ENCODE measurements at regions not wholly inside any gene's neighbourhood (a gene's known extent, or its start where the extent isn't known, plus 50 kb on each side); places are given as distances from the start of the nearest gene placed in this dataset.

GRCh38 chrX:7654316-7654715 lies 188.7 kb upstream of the VCX start:
- no peaks in the 10 kb centered on the region for H3K4me1 Mint-ChIP-seq (ENCODE audit: insufficient read depth, unreplicated experiment)

DNA sequence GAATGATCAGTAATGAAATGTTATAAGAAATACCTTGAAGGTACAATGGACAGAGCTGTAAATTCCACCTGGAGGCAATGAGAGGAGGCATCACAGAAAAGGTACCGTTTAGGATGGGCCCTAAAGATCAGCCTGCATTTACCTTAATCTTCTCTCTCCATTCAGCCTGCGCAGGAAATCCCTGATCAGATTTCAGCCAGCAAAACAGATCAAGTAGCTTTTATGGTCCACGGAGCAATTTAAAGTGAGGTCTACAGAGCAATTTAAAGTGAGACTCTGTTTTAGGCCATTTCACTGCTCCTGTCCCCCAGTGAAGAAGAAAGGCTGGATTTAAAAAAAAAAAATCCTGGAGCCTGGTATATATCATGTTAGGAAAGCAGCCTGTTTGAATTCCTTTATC lies 195.1 kb upstream of the VCX start:
- Mint-ChIP-seq H3K9me3 (ENCODE audit: unreplicated experiment) (peaks cover 7% of the 10 kb centered on the region), H3K27me3 (ENCODE audit: insufficient read depth, unreplicated experiment) (no peaks in the 10 kb centered on the region), H3K27ac (ENCODE audit: low read depth, unreplicated experiment) (no peak overlapping the region), H3K4me3 (ENCODE audit: unreplicated experiment) (no peak overlapping the region), H3K36me3 (ENCODE audit: insufficient read depth, unreplicated experiment) (no peaks in the 10 kb centered on the region), H3K4me1 (ENCODE audit: insufficient read depth, unreplicated experiment) (no peaks in the 10 kb centered on the region)
- no peak for TF ChIP-seq CTCF (IDR thresholded peaks at IDR 0.05; ENCODE audit: unreplicated experiment)
- BruUV-seq (replicated peaks): no TSS peak
- intact Hi-C loops (cut with micrococcal nuclease): no loop called here
- ChIA-PET CTCF (interaction anchor here (0.7 to 0.8 kb wide), 3 partner anchors 10 to 780 kb away, joined by 3 to 4 read pairs (median 4); no protein-coding TSS in a partner anchor), POLR2A (no interaction called here)
- DNase-seq (ENCODE audit: unreplicated experiment): no peak

More at GRCh38 chrX:7654316-7654715, 188.7 kb upstream of the VCX start:
- intact Hi-C loops (cut with micrococcal nuclease): no loop called here
- BruUV-seq (replicated peaks): no TSS peak
- Mint-ChIP-seq H3K4me3 (ENCODE audit: unreplicated experiment) (no peak overlapping the region), H3K36me3 (ENCODE audit: insufficient read depth, unreplicated experiment) (no peaks in the 10 kb centered on the region), H3K27me3 (ENCODE audit: insufficient read depth, unreplicated experiment) (no peaks in the 10 kb centered on the region), H3K27ac (ENCODE audit: low read depth, unreplicated experiment) (no peak overlapping the region), H3K9me3 (ENCODE audit: unreplicated experiment) (peaks cover 7% of the 10 kb centered on the region)
- no peak for DNase-seq (ENCODE audit: unreplicated experiment)
- TF ChIP-seq CTCF (IDR thresholded peaks at IDR 0.05; ENCODE audit: unreplicated experiment): no peak
- ChIA-PET CTCF (no interaction called here), POLR2A (no interaction called here)

- Mint-ChIP-seq H3K4me1 (ENCODE audit: insufficient read depth, unreplicated experiment) (no peaks in the 10 kb centered on the region), H3K27ac (ENCODE audit: low read depth, unreplicated experiment) (no peak overlapping the region), H3K4me3 (ENCODE audit: unreplicated experiment) (no peak overlapping the region), H3K36me3 (ENCODE audit: insufficient read depth, unreplicated experiment) (no peaks in the 10 kb centered on the region), H3K9me3 (ENCODE audit: unreplicated experiment) (no peaks in the 10 kb centered on the region), H3K27me3 (ENCODE audit: insufficient read depth, unreplicated experiment) (no peaks in the 10 kb centered on the region)
- no peak for DNase-seq (ENCODE audit: unreplicated experiment)
- POLR2A ChIA-PET: no interaction called here
- intact Hi-C loops (cut with micrococcal nuclease): no loop called here
- no TSS peak for BruUV-seq (replicated peaks)
- TF ChIP-seq CTCF (IDR thresholded peaks at IDR 0.05; ENCODE audit: unreplicated experiment): no peak
- CTCF ChIA-PET: no interaction called here
Measured at GRCh38 chrX:7641141-7641540, 201.8 kb upstream of the VCX start.

DNA sequence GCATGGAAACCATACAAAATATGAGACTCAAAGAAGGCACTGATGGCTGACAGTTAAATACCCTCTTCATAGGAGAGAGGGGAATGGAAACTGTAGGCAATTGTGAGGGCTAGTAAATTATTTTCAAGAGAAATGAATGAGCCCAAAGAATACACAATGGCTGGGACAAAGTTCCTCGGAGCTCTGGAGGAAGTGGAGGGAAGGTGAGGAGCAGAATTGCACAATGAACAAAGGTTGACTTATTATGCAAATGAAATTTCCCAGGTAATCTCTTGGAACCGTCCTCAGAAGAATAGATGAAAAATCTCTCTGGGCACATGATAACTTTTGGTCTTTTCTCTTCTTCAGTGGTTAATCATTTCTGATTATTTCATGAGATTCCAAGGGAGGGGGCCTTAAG lies 202.6 kb upstream of the VCX start:
- Mint-ChIP-seq H3K27ac (ENCODE audit: low read depth, unreplicated experiment) (no peak overlapping the region), H3K9me3 (ENCODE audit: unreplicated experiment) (no peaks in the 10 kb centered on the region), H3K4me1 (ENCODE audit: insufficient read depth, unreplicated experiment) (no peaks in the 10 kb centered on the region), H3K27me3 (ENCODE audit: insufficient read depth, unreplicated experiment) (no peaks in the 10 kb centered on the region), H3K36me3 (ENCODE audit: insufficient read depth, unreplicated experiment) (no peaks in the 10 kb centered on the region), H3K4me3 (ENCODE audit: unreplicated experiment) (no peak overlapping the region)
- intact Hi-C loops (cut with micrococcal nuclease): no loop called here
- POLR2A ChIA-PET: no interaction called here
- TF ChIP-seq CTCF (IDR thresholded peaks at IDR 0.05; ENCODE audit: unreplicated experiment): no peak
- no TSS peak for BruUV-seq (replicated peaks)
- no peak for DNase-seq (ENCODE audit: unreplicated experiment)
- CTCF ChIA-PET: no interaction called here

Measured in MCF 10A (cell line).